HepG2 (cell line): ENCODE measurements at regions not wholly inside any gene's neighbourhood (a gene's known extent, or its start where the extent isn't known, plus 50 kb on each side); places are given as distances from the start of the nearest gene placed in this dataset.

Experiments
- ATAC-seq: fragments of 200-7000 bp; cut with Tn5 transposase; 3 replicates; pipeline ENCODE4 v1.9.1; 2020; ENCODE audit warnings: mild to moderate bottlenecking, moderate library complexity
- BruUV-seq: library from RNA; stranded (reverse); fragments of 400-500 nt; replicated peaks from 2 replicates; lab custom pipeline; 2021; lab: Mats Ljungman, UMichigan
- CTCF ChIA-PET: fragments of 300-600 bp; formaldehyde crosslinking; extraction: SDS; loops from one replicate; lab custom pipeline; 2021; ENCODE audit warnings: low total read pairs, inconsistent platforms, low intra/inter-chr PET ratio; lab: Yijun Ruan, JAX
- POLR2A ChIA-PET: fragments of 350-600 bp; sonication (Branson Sonifier 250); formaldehyde crosslinking; loops from one replicate; lab custom pipeline; 2020; ENCODE audit warnings: antibody characterized with exemption, inconsistent platforms; lab: Yijun Ruan, JAX
- DNase-seq: peaks from one replicate; pipeline ENCODE4 v3.0.0-alpha.2; 2015; ENCODE audit warnings: low spot score
- FAIRE-seq: peaks from 3 replicates; lab custom pipeline; 2011; peaks lifted over from hg19 to GRCh38; lab: Jason Lieb, UNC
- H2AFZ ChIP-seq: one replicate; pipeline ENCODE4 v1.6.1; 2011; ENCODE audit warnings: low read length, inconsistent platforms
- H3K27ac ChIP-seq: fragments of 300-600 bp; 3 replicates; pipeline ENCODE4 v1.8.0; 2011; ENCODE audit warnings: mixed run types, mild to moderate bottlenecking, mixed read lengths, low read length, inconsistent platforms; ENCODE audit not compliant: insufficient read depth; ENCODE audit errors: extremely low read length
- H3K27me3 ChIP-seq, 2 experiments: fragments of 200-600 bp in 1 of 2; 2 replicates in 1 of 2; 3 replicates in 1 of 2; pipeline versions ENCODE4 v1.6.0 to v1.8.0; 2011; ENCODE audit warnings: low read length in 2 of 2, mild to moderate bottlenecking in 2 of 2, moderate library complexity in 2 of 2, inconsistent platforms in 1 of 2; ENCODE audit not compliant: insufficient read depth in 2 of 2, control insufficient read depth in 1 of 2
- H3K36me3 ChIP-seq, 2 experiments: fragments of 200-600 bp in 1 of 2; replicated peaks in 1 of 2; 2 replicates in 1 of 2; 3 replicates in 1 of 2; pipeline versions ENCODE4 v1.5.1 to v1.8.0; 2011; ENCODE audit warnings: low read length in 2 of 2, inconsistent platforms in 1 of 2; ENCODE audit not compliant: insufficient read depth in 2 of 2, control insufficient read depth in 1 of 2
- H3K4me1 ChIP-seq: 2 replicates; pipeline ENCODE4 v1.5.1; 2012; ENCODE audit warnings: low read length, inconsistent platforms; ENCODE audit not compliant: insufficient read depth
- H3K4me2 ChIP-seq: 2 replicates; pipeline ENCODE4 v1.6.0; 2011; ENCODE audit warnings: low read depth, low read length, inconsistent platforms
- H3K4me3 ChIP-seq, 3 experiments: fragments of 200-600 bp in 1 of 3; sonication (generic), shearing (Covaris generic) in 1 of 3; replicated peaks in 1 of 3; 2 replicates each; pipeline ENCODE4 v1.5.1; 2011 to 2016; ENCODE audit warnings: low read length in 3 of 3, inconsistent platforms in 2 of 3, low read depth in 2 of 3, mild to moderate bottlenecking in 2 of 3, control low read depth in 1 of 3, mixed read lengths in 1 of 3; ENCODE audit not compliant: insufficient read depth in 1 of 3
- H3K79me2 ChIP-seq: one replicate; pipeline ENCODE4 v1.6.1; 2011; ENCODE audit warnings: low read length, inconsistent platforms; ENCODE audit not compliant: insufficient read depth
- H3K9ac ChIP-seq: 2 replicates; pipeline ENCODE4 v1.6.0; 2011; ENCODE audit warnings: mild to moderate bottlenecking, low read depth, low read length, inconsistent platforms; ENCODE audit not compliant: insufficient read depth
- H3K9me3 ChIP-seq: 2 replicates; pipeline ENCODE4 v1.5.1; 2012; ENCODE audit warnings: mild to moderate bottlenecking, low read length
- H4K20me1 ChIP-seq: 2 replicates; pipeline ENCODE4 v1.6.0; 2011; ENCODE audit warnings: inconsistent platforms, mild to moderate bottlenecking, low read length, moderate library complexity; ENCODE audit not compliant: insufficient read depth
- AKNA ChIP-seq: sonication (generic); formaldehyde crosslinking; IDR thresholded peaks from 2 replicates; pipeline ENCODE4 v1.4.0; 2020; ENCODE audit warnings: missing genetic modification reagents, borderline replicate concordance
- DMTF1 ChIP-seq: sonication (generic); formaldehyde crosslinking; IDR thresholded peaks from 2 replicates; pipeline ENCODE4 v1.4.0; 2020; ENCODE audit warnings: mild to moderate bottlenecking, missing genetic modification reagents
- HHEX ChIP-seq: IDR thresholded peaks from 2 replicates; pipeline ENCODE4 v1.6.1; 2016; ENCODE audit warnings: control low read depth
- KDM3A ChIP-seq: IDR thresholded peaks from 2 replicates; pipeline ENCODE4 v1.6.1; 2018; ENCODE audit warnings: low read depth, missing compliant biosample characterization
- MAFF ChIP-seq: IDR thresholded peaks from 2 replicates; pipeline ENCODE4 v1.6.1; 2011; ENCODE audit warnings: low read depth, low read length, improper control_type of control experiment
- MTERF4 ChIP-seq: sonication (generic); formaldehyde crosslinking; IDR thresholded peaks from 2 replicates; pipeline ENCODE4 v1.8.0; 2023; ENCODE audit warnings: mild to moderate bottlenecking, missing genetic modification reagents
- PPARG ChIP-seq: conservative IDR thresholded peaks from 2 replicates; pipeline ENCODE4 v1.6.1; 2016; ENCODE audit warnings: missing biosample characterization, missing genetic modification reagents
- RBAK ChIP-seq: sonication (generic); formaldehyde crosslinking; IDR thresholded peaks from 2 replicates; pipeline ENCODE4 v1.5.1; 2020; ENCODE audit warnings: mild to moderate bottlenecking, missing genetic modification reagents
- RELA ChIP-seq: sonication (generic); formaldehyde crosslinking; IDR thresholded peaks from 2 replicates; pipeline ENCODE4 v1.4.0; 2020; ENCODE audit warnings: missing genetic modification reagents
- ZBTB4 ChIP-seq: sonication (generic); formaldehyde crosslinking; IDR thresholded peaks from 2 replicates; pipeline ENCODE4 v1.4.0; 2020; ENCODE audit warnings: missing genetic modification reagents, mild to moderate bottlenecking, borderline replicate concordance
- ZNF639 ChIP-seq: conservative IDR thresholded peaks from 2 replicates; pipeline ENCODE4 v1.6.1; 2018; ENCODE audit warnings: missing genetic modification reagents
- ZNF841 ChIP-seq: sonication (generic); formaldehyde crosslinking; IDR thresholded peaks from 2 replicates; pipeline ENCODE4 v1.8.1; 2023; ENCODE audit warnings: missing genetic modification reagents, borderline replicate concordance
- WGBS: methylation state at CpG from one replicate; pipeline ENCODE4 v1.1.6; 2017; ENCODE audit warnings: low lambda C conversion rate; 5-methylcytosine and 5-hydroxymethylcytosine counted together
- in situ Hi-C: cut with HindIII; loops from 2 replicates; pipeline ENCODE4 v1.10.0; 2017; ENCODE audit warnings: low pct_unique_long_range_greater_than_20kb; ENCODE audit not compliant: extremely low pct_ligation_motif_present
- intact Hi-C: fragments of 100-400 bp; cut with micrococcal nuclease; formaldehyde crosslinking; loops from one replicate; pipeline ENCODE4 v1.10.0; 2022; ENCODE audit not compliant: unreplicated experiment

- no peak for ATAC-seq
- Histone ChIP-seq H3K4me1 (peaks cover 17% of the 10 kb centered on the region), H3K9ac (no peak overlapping the region), H3K36me3 (no peaks in the 10 kb centered on the region), H3K27me3 (no peaks in the 10 kb centered on the region; a peak in 2 of 5 replicates), H3K4me2 (no peak overlapping the region), H3K79me2 (no peaks in the 10 kb centered on the region), H4K20me1 (no peaks in the 10 kb centered on the region), H3K9me3 (no peaks in the 10 kb centered on the region), H2AFZ (no peak overlapping the region), H3K27ac (no peak overlapping the region), H3K4me3 (no peak overlapping the region)
- 55% methylated on average over 5 of the region's 5 CpGs for WGBS
- no peak for DNase-seq
- CTCF ChIA-PET: no interaction called here
- in situ Hi-C loops: no loop called here
- no peak for FAIRE-seq
- POLR2A ChIA-PET: no interaction called here
- intact Hi-C loops: loop anchor here (10.0 kb wide), 1 partner anchor 411 kb away; no protein-coding TSS in a partner anchor
- BruUV-seq: no TSS peak
- TF ChIP-seq ZNF639 (CRISPR knock-in tag): no peak
- TF ChIP-seq ZBTB4 (CRISPR knock-in tag): no peak
- TF ChIP-seq MAFF: no peak
- TF ChIP-seq HHEX (CRISPR knock-in tag): no peak
- no peak for TF ChIP-seq KDM3A (CRISPR knock-in tag)
- TF ChIP-seq ZNF841 (CRISPR knock-in tag): no peak
- TF ChIP-seq RBAK (CRISPR knock-in tag): no peak
- no peak for TF ChIP-seq AKNA
- no peak for TF ChIP-seq DMTF1
- no peak for TF ChIP-seq RELA
- no peak for TF ChIP-seq MTERF4 (CRISPR knock-in tag)
- no peak for TF ChIP-seq PPARG (CRISPR knock-in tag)
Observed at GRCh38 chr10:114713525-114714090, 55.5 kb upstream of the ABLIM1 start.
